HCT116 (cell line): ENCODE measurements at regions not wholly inside any gene's neighbourhood (a gene's known extent, or its start where the extent isn't known, plus 50 kb on each side); places are given as distances from the start of the nearest gene placed in this dataset.

ENCODE experiments used
- ATAC-seq: fragments of 200-7000 bp; cut with Tn5 transposase; 2 replicates; pipeline ENCODE4 v1.9.1; 2020; ENCODE audit warnings: mild to moderate bottlenecking, moderate library complexity
- BruUV-seq: library from RNA; stranded (reverse); fragments of 400-500 nt; replicated peaks from 2 replicates; lab custom pipeline; 2021; lab: Mats Ljungman, UMichigan
- CTCF ChIA-PET: fragments of 300-600 bp; sonication (Branson Sonifier 250); formaldehyde crosslinking; loops from one replicate; lab custom pipeline; 2021; ENCODE audit warnings: antibody characterized with exemption; lab: Charles Lee
- POLR2A ChIA-PET: fragments of 300-600, 350-600 bp; sonication (Branson Sonifier 250); formaldehyde crosslinking; loops from one replicate; lab custom pipeline; 2021; ENCODE audit warnings: antibody characterized with exemption; lab: Charles Lee
- RAD21 ChIA-PET, 2 experiments: fragments of 300-600 bp; sonication (Branson Sonifier 250); formaldehyde crosslinking; loops; one replicate each; lab custom pipeline; 2023; ENCODE audit warnings: low total read pairs in 2 of 2; ENCODE audit not compliant: uncharacterized antibody in 2 of 2, unreplicated experiment in 2 of 2, low non-redundant PET in 1 of 2; lab: Charles Lee
- DNase-seq: peaks from one replicate; pipeline ENCODE4 v3.0.0-alpha.2; 2010; ENCODE audit warnings: low read depth, low spot score
- H2AFZ ChIP-seq: fragments of 200-600 bp; shearing (Covaris generic), sonication (generic); 2 replicates; pipeline ENCODE4 v1.6.1; 2017; ENCODE audit warnings: low read depth, mixed run types, mixed read lengths, antibody characterized with exemption, low read length; ENCODE audit not compliant: poor library complexity, severe bottlenecking
- H3K27ac ChIP-seq: 2 replicates; pipeline ENCODE4 v1.5.1; 2012; ENCODE audit warnings: low read depth, low read length
- H3K27me3 ChIP-seq: fragments of 200-600 bp; sonication (generic); 2 replicates; pipeline ENCODE4 v1.6.1; 2016; ENCODE audit warnings: mixed run types, low read length, mixed read lengths; ENCODE audit not compliant: insufficient read depth
- H3K36me3 ChIP-seq, 2 experiments: fragments of 200-500 bp in 1 of 2; fragments of 200-600 bp in 1 of 2; sonication (Bioruptor generic) in 1 of 2; sonication (generic) in 1 of 2; 2 replicates each; pipeline versions ENCODE4 v1.5.1 to v1.6.1; 2014 to 2016; ENCODE audit warnings: low read length in 2 of 2, inconsistent platforms in 1 of 2, mixed read lengths in 1 of 2, mixed run types in 1 of 2; ENCODE audit not compliant: insufficient read depth in 2 of 2, control insufficient read depth in 1 of 2
- H3K4me1 ChIP-seq, 2 experiments: fragments of 200-600 bp in 1 of 2; sonication (generic) in 1 of 2; 2 replicates each; pipeline versions ENCODE4 v1.5.1 to v1.6.1; 2012 to 2017; ENCODE audit warnings: low read length in 2 of 2, inconsistent platforms in 1 of 2, mild to moderate bottlenecking in 1 of 2, mixed read lengths in 1 of 2, mixed run types in 1 of 2, moderate library complexity in 1 of 2; ENCODE audit not compliant: insufficient read depth in 2 of 2, control insufficient read depth in 1 of 2
- H3K4me2 ChIP-seq: fragments of 200-600 bp; sonication (generic); 2 replicates; pipeline ENCODE4 v1.6.1; 2017; ENCODE audit warnings: mixed run types, low read length, mixed read lengths
- H3K4me3 ChIP-seq, 2 experiments: fragments of 200-600 bp in 1 of 2; sonication (generic) in 1 of 2; replicated peaks in 1 of 2; 2 replicates each; pipeline ENCODE4 v1.5.1; 2011 to 2016; ENCODE audit warnings: low read length in 2 of 2, control low read depth in 1 of 2, low read depth in 1 of 2, mild to moderate bottlenecking in 1 of 2, mixed read lengths in 1 of 2, mixed run types in 1 of 2
- H3K79me2 ChIP-seq: fragments of 200-600 bp; sonication (generic); 2 replicates; pipeline ENCODE4 v1.6.1; 2017; ENCODE audit warnings: mild to moderate bottlenecking, mixed run types, low read length, moderate library complexity, mixed read lengths; ENCODE audit not compliant: insufficient read depth
- H3K9ac ChIP-seq: fragments of 200-600 bp; sonication (generic); 2 replicates; pipeline ENCODE4 v1.6.1; 2016; ENCODE audit warnings: low read length, mixed read lengths
- H3K9me2 ChIP-seq: fragments of 200-600 bp; sonication (generic), shearing (Covaris generic); 2 replicates; pipeline ENCODE4 v1.6.1; 2017; ENCODE audit warnings: mixed run types, mild to moderate bottlenecking, moderate library complexity; ENCODE audit not compliant: insufficient read depth
- H3K9me3 ChIP-seq, 2 experiments: fragments of 200-500 bp in 1 of 2; fragments of 200-600 bp in 1 of 2; sonication (Bioruptor generic) in 1 of 2; sonication (generic) in 1 of 2; 2 replicates each; pipeline ENCODE4 v1.6.1; 2014 to 2017; ENCODE audit warnings: low read length in 2 of 2, mixed read lengths in 2 of 2, inconsistent platforms in 1 of 2, low read depth in 1 of 2, mild to moderate bottlenecking in 1 of 2, mixed run types in 1 of 2, moderate library complexity in 1 of 2; ENCODE audit not compliant: control insufficient read depth in 1 of 2, insufficient read depth in 1 of 2
- H4K20me1 ChIP-seq: fragments of 200-600 bp; sonication (generic), shearing (Covaris generic); 2 replicates; pipeline ENCODE4 v1.6.1; 2017; ENCODE audit warnings: mixed run types, mild to moderate bottlenecking, moderate library complexity; ENCODE audit not compliant: insufficient read depth
- ATF3 ChIP-seq: IDR thresholded peaks from 2 replicates; pipeline ENCODE4 v1.6.1; 2012
- CBX3 ChIP-seq: IDR thresholded peaks from 2 replicates; pipeline ENCODE4 v1.6.1; 2012; ENCODE audit warnings: low read depth
- EGR1 ChIP-seq: IDR thresholded peaks from 2 replicates; pipeline ENCODE4 v1.6.1; 2012; ENCODE audit warnings: low read depth
- ELF1 ChIP-seq: IDR thresholded peaks from 2 replicates; pipeline ENCODE4 v1.6.1; 2012; ENCODE audit warnings: low read depth, borderline replicate concordance
- EZH2 ChIP-seq: fragments of 200-600 bp; sonication (generic); IDR thresholded peaks from 2 replicates; pipeline ENCODE4 v1.6.1; 2017; ENCODE audit warnings: antibody characterized with exemption, mixed run types
- EZH2phosphoT487 ChIP-seq: fragments of 200-600 bp; IDR thresholded peaks from 2 replicates; pipeline ENCODE4 v1.6.1; 2018; ENCODE audit warnings: antibody characterized with exemption, borderline replicate concordance
- FOSL1 ChIP-seq: IDR thresholded peaks from 2 replicates; pipeline ENCODE4 v1.6.1; 2012; ENCODE audit warnings: low read depth
- JUND ChIP-seq: IDR thresholded peaks from 2 replicates; pipeline ENCODE4 v1.6.1; 2012
- POLR2A ChIP-seq: IDR thresholded peaks from 2 replicates; pipeline ENCODE4 v1.7.0; 2011; ENCODE audit warnings: borderline replicate concordance; ENCODE audit not compliant: insufficient read depth, insufficient read length; ENCODE audit errors: extremely low read depth
- POLR2AphosphoS5 ChIP-seq: IDR thresholded peaks from 2 replicates; pipeline ENCODE4 v1.6.1; 2011; ENCODE audit warnings: mild to moderate bottlenecking, low read depth, low read length, moderate library complexity
- SIN3A ChIP-seq: IDR thresholded peaks from 2 replicates; pipeline ENCODE4 v1.6.1; 2012; ENCODE audit warnings: low read depth
- SP1 ChIP-seq: IDR thresholded peaks from 2 replicates; pipeline ENCODE4 v1.6.1; 2012; ENCODE audit warnings: low read depth
- SRF ChIP-seq: IDR thresholded peaks from 2 replicates; pipeline ENCODE4 v1.6.1; 2012; ENCODE audit warnings: low read depth
- TCF7L2 ChIP-seq: IDR thresholded peaks from 2 replicates; pipeline ENCODE4 v1.7.0; 2011; ENCODE audit warnings: borderline replicate concordance, inconsistent platforms; ENCODE audit not compliant: insufficient read depth, insufficient read length; ENCODE audit errors: extremely low read depth
- YY1 ChIP-seq: IDR thresholded peaks from 2 replicates; pipeline ENCODE4 v1.6.1; 2011; ENCODE audit warnings: low read length, low read depth, moderate library complexity, mild to moderate bottlenecking; ENCODE audit not compliant: insufficient replicate concordance; ENCODE audit errors: extremely low read depth
- ZNF274 ChIP-seq: fragments of 200-500 bp; sonication (Bioruptor generic); IDR thresholded peaks from 2 replicates; pipeline ENCODE4 v1.6.1; 2014; ENCODE audit warnings: mild to moderate bottlenecking, low read depth, low read length, inconsistent platforms
- intact Hi-C: fragments of 100-400 bp; cut with micrococcal nuclease; formaldehyde crosslinking; loops from 2 replicates; pipeline ENCODE4 v1.10.0; 2022
- TF ChIP-seq, protein P1 (sequence below): IDR thresholded peaks from 2 replicates; pipeline ENCODE4 v1.6.1; 2011; ENCODE audit warnings: mild to moderate bottlenecking, low read length, moderate library complexity; ENCODE audit not compliant: insufficient replicate concordance; ENCODE audit errors: extremely low read depth
- TF ChIP-seq, protein P2 (sequence below): IDR thresholded peaks from 2 replicates; pipeline ENCODE4 v1.6.1; 2012; ENCODE audit warnings: low read depth
- TF ChIP-seq, protein P3 (sequence below): IDR thresholded peaks from 2 replicates; pipeline ENCODE4 v1.6.1; 2012

DNA sequence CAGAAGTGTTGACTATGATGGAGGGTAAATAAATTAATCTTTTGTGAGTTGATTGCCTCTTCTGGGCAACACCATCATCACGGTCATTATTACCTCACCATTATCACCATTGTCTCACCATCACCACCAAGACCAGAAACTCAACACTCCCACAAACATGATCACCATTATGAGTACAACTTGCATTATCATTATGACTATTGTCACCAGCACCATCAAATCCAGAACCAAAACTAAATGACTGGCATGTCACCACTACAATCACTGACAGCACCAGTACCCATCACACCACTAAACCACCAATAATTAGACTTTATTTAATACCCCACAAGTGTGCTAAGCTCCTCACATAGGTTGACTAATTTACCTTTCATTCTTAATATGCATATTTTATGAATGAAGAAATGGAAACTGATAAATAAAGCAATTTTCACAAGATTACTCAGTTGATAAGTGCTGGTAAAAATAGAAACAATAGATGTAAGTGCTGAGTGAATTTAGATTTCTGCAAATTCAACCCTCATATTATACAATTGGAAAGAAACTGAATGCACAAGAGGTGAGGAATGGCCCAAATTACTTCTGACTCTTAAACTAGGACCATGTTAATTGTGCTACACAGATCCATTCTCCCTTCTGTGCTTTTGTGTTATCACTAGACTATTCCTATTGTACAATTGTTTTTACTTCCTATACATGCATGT is 517.8 kb upstream of the PAPPA start:
- H3K4me3 ChIP-seq, result no peak overlapping the region
- no TSS peak for BruUV-seq
- no peak overlapping the region for H2AFZ ChIP-seq
- H3K27ac ChIP-seq, result no peak overlapping the region
- no peaks in the 10 kb centered on the region for H3K9me3 ChIP-seq
- intact Hi-C loops, result no loop called here
- no peaks in the 10 kb centered on the region for H3K4me1 ChIP-seq
- POLR2A ChIA-PET, result no interaction called here
- no peak overlapping the region for H3K9ac ChIP-seq
- DNase-seq (no peak), ATAC-seq (no peak)
- CTCF ChIA-PET, result no interaction called here
- H3K79me2 ChIP-seq, result no peaks in the 10 kb centered on the region
- RAD21 ChIA-PET, result no interaction called here
- H3K9me2 ChIP-seq, result no peaks in the 10 kb centered on the region
- H4K20me1 ChIP-seq, result no peaks in the 10 kb centered on the region
- H3K27me3 ChIP-seq, result peaks cover 27% of the 10 kb centered on the region
- no peak overlapping the region for H3K4me2 ChIP-seq
- TF ChIP-seq SRF (no peak), ATF3 (no peak), EZH2 (no peak), CBX3 (no peak), ELF1 (no peak), SIN3A (no peak), FOSL1 (no peak), EZH2phosphoT487 (no peak), YY1 (no peak), JUND (no peak), POLR2AphosphoS5 (no peak), EGR1 (no peak), POLR2A (no peak), TCF7L2 (no peak), SP1 (no peak), ZNF274 (no peak)
- TF ChIP-seq, protein P1, sequence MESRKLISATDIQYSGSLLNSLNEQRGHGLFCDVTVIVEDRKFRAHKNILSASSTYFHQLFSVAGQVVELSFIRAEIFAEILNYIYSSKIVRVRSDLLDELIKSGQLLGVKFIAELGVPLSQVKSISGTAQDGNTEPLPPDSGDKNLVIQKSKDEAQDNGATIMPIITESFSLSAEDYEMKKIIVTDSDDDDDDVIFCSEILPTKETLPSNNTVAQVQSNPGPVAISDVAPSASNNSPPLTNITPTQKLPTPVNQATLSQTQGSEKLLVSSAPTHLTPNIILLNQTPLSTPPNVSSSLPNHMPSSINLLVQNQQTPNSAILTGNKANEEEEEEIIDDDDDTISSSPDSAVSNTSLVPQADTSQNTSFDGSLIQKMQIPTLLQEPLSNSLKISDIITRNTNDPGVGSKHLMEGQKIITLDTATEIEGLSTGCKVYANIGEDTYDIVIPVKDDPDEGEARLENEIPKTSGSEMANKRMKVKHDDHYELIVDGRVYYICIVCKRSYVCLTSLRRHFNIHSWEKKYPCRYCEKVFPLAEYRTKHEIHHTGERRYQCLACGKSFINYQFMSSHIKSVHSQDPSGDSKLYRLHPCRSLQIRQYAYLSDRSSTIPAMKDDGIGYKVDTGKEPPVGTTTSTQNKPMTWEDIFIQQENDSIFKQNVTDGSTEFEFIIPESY, result no peak
- TF ChIP-seq, protein P2, sequence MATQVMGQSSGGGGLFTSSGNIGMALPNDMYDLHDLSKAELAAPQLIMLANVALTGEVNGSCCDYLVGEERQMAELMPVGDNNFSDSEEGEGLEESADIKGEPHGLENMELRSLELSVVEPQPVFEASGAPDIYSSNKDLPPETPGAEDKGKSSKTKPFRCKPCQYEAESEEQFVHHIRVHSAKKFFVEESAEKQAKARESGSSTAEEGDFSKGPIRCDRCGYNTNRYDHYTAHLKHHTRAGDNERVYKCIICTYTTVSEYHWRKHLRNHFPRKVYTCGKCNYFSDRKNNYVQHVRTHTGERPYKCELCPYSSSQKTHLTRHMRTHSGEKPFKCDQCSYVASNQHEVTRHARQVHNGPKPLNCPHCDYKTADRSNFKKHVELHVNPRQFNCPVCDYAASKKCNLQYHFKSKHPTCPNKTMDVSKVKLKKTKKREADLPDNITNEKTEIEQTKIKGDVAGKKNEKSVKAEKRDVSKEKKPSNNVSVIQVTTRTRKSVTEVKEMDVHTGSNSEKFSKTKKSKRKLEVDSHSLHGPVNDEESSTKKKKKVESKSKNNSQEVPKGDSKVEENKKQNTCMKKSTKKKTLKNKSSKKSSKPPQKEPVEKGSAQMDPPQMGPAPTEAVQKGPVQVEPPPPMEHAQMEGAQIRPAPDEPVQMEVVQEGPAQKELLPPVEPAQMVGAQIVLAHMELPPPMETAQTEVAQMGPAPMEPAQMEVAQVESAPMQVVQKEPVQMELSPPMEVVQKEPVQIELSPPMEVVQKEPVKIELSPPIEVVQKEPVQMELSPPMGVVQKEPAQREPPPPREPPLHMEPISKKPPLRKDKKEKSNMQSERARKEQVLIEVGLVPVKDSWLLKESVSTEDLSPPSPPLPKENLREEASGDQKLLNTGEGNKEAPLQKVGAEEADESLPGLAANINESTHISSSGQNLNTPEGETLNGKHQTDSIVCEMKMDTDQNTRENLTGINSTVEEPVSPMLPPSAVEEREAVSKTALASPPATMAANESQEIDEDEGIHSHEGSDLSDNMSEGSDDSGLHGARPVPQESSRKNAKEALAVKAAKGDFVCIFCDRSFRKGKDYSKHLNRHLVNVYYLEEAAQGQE, result no peak
- TF ChIP-seq, protein P3, sequence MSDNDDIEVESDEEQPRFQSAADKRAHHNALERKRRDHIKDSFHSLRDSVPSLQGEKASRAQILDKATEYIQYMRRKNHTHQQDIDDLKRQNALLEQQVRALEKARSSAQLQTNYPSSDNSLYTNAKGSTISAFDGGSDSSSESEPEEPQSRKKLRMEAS, result no peak
- no peaks in the 10 kb centered on the region for H3K36me3 ChIP-seq
